ENCODE measurements at regions not wholly inside any gene's neighbourhood (a gene's known extent, or its start where the extent isn't known, plus 50 kb on each side); places are given as distances from the start of the nearest gene placed in this dataset.
"Not testable (repeated sequence)": the region's sequence is repeated elsewhere in the genome, so short reads cannot be mapped to it uniquely, and the experiment has no call there.

DNA sequence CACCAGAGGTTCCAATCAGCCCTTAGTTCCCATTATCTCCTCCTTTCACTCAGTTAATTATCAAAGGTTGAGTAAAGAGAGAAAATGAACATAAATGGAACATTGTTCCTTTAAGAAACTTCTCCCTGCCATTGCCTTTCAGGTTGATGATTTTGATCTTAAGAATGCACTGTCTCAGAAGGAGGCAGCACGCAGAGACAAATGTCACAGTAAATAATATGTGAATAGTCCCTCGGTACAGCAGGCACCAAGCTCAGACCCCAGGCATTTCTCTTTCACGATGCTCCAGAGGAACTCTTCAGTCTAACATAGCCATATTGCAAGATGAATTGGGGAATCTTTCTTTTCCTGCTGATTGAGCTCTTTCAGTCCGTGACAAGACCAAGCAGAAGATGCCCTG lies 435.3 kb upstream of the SPTLC3 start:
- intact Hi-C loops (cut with DNase I; ENCODE audit: low total_unique reads), result no loop called here
- DNase-seq (ENCODE audit: low spot score in 2 of 2), result no peak
- no peak for TF ChIP-seq POLR2AphosphoS5 (IDR thresholded peaks at IDR 0.05)
- TF ChIP-seq POLR2A (IDR thresholded peaks at IDR 0.05), result no peak
- TF ChIP-seq, protein P1, sequence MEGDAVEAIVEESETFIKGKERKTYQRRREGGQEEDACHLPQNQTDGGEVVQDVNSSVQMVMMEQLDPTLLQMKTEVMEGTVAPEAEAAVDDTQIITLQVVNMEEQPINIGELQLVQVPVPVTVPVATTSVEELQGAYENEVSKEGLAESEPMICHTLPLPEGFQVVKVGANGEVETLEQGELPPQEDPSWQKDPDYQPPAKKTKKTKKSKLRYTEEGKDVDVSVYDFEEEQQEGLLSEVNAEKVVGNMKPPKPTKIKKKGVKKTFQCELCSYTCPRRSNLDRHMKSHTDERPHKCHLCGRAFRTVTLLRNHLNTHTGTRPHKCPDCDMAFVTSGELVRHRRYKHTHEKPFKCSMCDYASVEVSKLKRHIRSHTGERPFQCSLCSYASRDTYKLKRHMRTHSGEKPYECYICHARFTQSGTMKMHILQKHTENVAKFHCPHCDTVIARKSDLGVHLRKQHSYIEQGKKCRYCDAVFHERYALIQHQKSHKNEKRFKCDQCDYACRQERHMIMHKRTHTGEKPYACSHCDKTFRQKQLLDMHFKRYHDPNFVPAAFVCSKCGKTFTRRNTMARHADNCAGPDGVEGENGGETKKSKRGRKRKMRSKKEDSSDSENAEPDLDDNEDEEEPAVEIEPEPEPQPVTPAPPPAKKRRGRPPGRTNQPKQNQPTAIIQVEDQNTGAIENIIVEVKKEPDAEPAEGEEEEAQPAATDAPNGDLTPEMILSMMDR (IDR thresholded peaks at IDR 0.05), result no peak

DNA sequence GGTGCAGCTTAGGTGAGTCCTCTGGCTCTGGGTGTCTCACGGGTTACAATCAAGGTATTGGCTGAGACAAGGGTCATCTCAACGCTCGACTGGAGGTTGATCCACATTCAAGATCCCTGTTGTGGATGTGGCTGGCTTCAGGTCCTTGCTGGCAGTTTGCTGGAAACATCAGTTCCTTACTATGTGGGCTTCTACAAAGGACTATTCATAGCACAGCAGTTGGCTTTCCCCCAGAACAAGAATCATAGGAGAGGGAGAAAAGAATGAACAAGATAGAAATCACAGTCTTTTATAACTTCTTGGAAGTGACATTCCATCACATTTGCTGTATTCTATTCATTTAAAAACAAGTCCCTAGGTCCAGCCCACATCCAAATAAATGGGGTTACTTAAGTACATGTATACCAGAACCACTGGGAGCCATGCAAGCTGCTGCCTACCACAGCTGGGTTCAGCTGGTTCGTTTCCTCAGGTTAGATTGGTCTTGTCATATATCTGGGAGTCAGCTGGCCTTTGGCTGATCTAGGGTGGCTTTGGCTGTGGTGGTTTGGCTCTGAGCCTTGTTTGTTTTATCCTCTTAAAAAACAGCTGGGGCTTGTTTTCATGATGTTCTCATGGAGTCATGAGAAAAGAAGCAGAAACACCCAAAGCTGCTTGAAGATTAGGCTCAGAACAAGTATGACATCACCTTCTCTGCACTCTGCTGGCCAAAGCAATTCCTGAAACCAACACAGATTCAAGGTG lies 433.2 kb upstream of the SPTLC3 start:
- Histone ChIP-seq H3K27ac (peak overlapping the region; percentile 34 to 71), H3K4me1 (no peaks in the 10 kb centered on the region), H3K4me3 (no peak overlapping the region)

More for the DNA sequence above, 435.3 kb upstream of the SPTLC3 start:
- Histone ChIP-seq H3K36me3 (no peaks in the 10 kb centered on the region), H3K27me3 (no peaks in the 10 kb centered on the region), H3K4me3 (no peak overlapping the region), H3K4me1 (no peaks in the 10 kb centered on the region), H3K27ac (no peak overlapping the region), H3K9me3 (no peaks in the 10 kb centered on the region)

DNA sequence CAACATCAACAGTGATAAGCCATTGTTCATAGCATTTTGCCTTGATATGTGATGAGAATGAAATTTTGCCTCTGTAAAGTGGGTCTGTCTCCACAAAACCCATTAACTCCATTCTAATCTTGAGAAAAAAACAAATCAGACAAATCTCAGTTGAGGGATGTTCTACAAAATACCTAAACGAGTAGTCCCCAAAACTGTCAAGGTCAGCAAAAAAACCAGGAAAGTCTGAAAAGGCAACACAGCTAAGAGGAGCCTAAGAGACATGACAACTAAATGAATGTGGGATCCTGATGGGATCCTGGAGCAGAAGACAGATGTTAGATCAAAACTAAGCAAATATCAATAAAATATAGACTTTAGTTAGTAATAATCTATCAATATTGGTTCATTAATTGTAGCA lies 431.6 kb upstream of the SPTLC3 start:
- TF ChIP-seq POLR2A (IDR thresholded peaks at IDR 0.05), result no peak
- no peak for TF ChIP-seq POLR2AphosphoS5 (IDR thresholded peaks at IDR 0.05)
- TF ChIP-seq, protein P1 (IDR thresholded peaks at IDR 0.05), result no peak
- H3K27ac ChIP-seq, result no peak overlapping the region

More for the DNA sequence above, 433.2 kb upstream of the SPTLC3 start:
- TF ChIP-seq, protein P1 (IDR thresholded peaks at IDR 0.05), result no peak
- no peak for TF ChIP-seq POLR2A (IDR thresholded peaks at IDR 0.05)
- TF ChIP-seq POLR2AphosphoS5 (IDR thresholded peaks at IDR 0.05), result no peak
- Histone ChIP-seq H3K36me3 (no peaks in the 10 kb centered on the region), H3K9me3 (no peaks in the 10 kb centered on the region), H3K27me3 (no peaks in the 10 kb centered on the region)
- no peak for DNase-seq (ENCODE audit: low spot score in 2 of 2)
- intact Hi-C loops (cut with DNase I; ENCODE audit: low total_unique reads), result no loop called here

DNA sequence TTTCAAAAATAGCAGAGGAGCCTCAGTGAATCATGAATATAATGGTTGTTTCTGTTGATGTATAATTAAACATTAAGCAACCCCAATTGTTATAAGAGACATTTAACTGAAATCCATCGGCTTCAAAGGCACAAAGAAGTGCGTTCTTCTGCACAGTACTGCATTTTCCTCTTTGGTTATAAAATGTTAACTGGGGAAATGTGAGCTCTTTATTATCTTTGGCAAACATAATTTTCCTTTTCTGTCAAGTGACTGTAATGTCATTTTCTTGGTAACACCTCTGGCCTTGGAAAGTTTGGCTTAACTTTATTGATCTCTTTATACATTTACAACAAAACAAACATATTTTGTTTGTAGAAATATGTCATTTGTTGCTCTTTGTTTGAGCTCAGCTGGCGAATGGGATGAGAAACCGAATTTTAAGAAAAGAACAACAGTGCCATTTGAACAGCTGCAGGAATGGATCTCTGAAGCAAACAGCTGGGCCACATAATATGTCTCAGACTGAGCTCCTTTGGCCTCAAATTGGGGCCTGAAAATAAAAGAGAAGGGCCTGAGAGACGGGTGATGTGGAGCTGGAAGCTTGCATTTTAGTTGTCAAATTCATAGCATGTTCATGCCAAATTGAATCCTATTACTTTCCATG lies 427.0 kb upstream of the SPTLC3 start:
- H3K9me3 ChIP-seq, result no peaks in the 10 kb centered on the region
- intact Hi-C loops (cut with DNase I; ENCODE audit: low total_unique reads), result no loop called here
- no peaks in the 10 kb centered on the region for H3K27me3 ChIP-seq
- no peak overlapping the region for H3K4me3 ChIP-seq
- no peaks in the 10 kb centered on the region for H3K4me1 ChIP-seq
- DNase-seq (ENCODE audit: low spot score in 2 of 2), result no peak
- no peak for TF ChIP-seq POLR2AphosphoS5 (IDR thresholded peaks at IDR 0.05)
- TF ChIP-seq POLR2A (IDR thresholded peaks at IDR 0.05), result no peak
- TF ChIP-seq, protein P1 (IDR thresholded peaks at IDR 0.05), result no peak
- H3K36me3 ChIP-seq, result no peaks in the 10 kb centered on the region
- no peak overlapping the region for H3K27ac ChIP-seq

More for the DNA sequence above, 431.6 kb upstream of the SPTLC3 start:
- no peaks in the 10 kb centered on the region for H3K4me1 ChIP-seq
- no peaks in the 10 kb centered on the region for H3K36me3 ChIP-seq
- H3K27me3 ChIP-seq, result no peaks in the 10 kb centered on the region
- H3K4me3 ChIP-seq, result no peak overlapping the region
- no peak for DNase-seq (ENCODE audit: low spot score in 2 of 2)
- H3K9me3 ChIP-seq, result no peaks in the 10 kb centered on the region
- intact Hi-C loops (cut with DNase I; ENCODE audit: low total_unique reads), result no loop called here

DNA sequence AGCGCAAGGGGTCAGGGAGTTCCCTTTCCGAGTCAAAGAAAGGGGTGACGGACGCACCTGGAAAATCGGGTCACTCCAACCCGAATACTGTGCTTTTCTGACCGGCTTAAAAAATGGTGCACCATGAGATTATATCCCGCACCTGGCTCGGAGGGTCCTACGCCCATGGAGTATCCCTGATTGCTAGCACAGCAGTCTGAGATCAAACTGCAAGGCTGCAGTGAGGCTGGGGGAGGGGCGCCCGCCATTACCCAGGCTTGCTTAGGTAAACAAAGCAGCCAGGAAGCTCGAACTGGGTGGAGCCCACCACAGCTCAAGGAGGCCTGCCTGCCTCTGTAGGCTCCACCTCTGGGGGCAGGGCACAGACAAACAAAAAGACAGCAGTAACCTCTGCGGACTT lies 426.1 kb upstream of the SPTLC3 start:
- DNase-seq (ENCODE audit: low spot score in 2 of 2); H3K36me3 ChIP-seq; H3K9me3 ChIP-seq; H3K4me1 ChIP-seq; H3K27me3 ChIP-seq; H3K4me3 ChIP-seq; intact Hi-C loops (cut with DNase I; ENCODE audit: low total_unique reads); H3K27ac ChIP-seq: not testable (repeated sequence)
